HG03575 (cell line): ENCODE measurements at regions not wholly inside any gene's neighbourhood (a gene's known extent, or its start where the extent isn't known, plus 50 kb on each side); places are given as distances from the start of the nearest gene placed in this dataset.
A peak's percentile ranks its signal among the peaks of the same experiment; 100 is the strongest.
"Not testable (repeated sequence)": the region's sequence is repeated elsewhere in the genome, so short reads cannot be mapped to it uniquely, and the experiment has no call there.

ENCODE experiments used
- ATAC-seq: cut with Tn5 transposase; IDR thresholded peaks from one replicate; pipeline ENCODE4 v1.9.1; 2021; ENCODE audit not compliant: unreplicated experiment, insufficient number of reproducible peaks, low FRiP score; ENCODE audit errors: extremely low read depth

- no peak for ATAC-seq
These were observed 173.4 kb upstream of the ATP2B1 start for GRCh38 chr12:89882050-89882449.

- ATAC-seq, result peak; percentile 84
These were observed 172.2 kb upstream of the ATP2B1 start for GRCh38 chr12:89880690-89881350.

GRCh38 chr12:89879766-89880165 is 171.1 kb upstream of the ATP2B1 start:
- ATAC-seq, result no peak

GRCh38 chr12:89878950-89879349 is 170.3 kb upstream of the ATP2B1 start:
- no peak for ATAC-seq

- ATAC-seq, result no peak
These were observed 169.7 kb upstream of the ATP2B1 start for GRCh38 chr12:89878327-89878726.

GRCh38 chr12:89877671-89878070 is 169.0 kb upstream of the ATP2B1 start:
- no peak for ATAC-seq

GRCh38 chr12:89877136-89877535 is 168.5 kb upstream of the ATP2B1 start:
- no peak for ATAC-seq

GRCh38 chr12:89875809-89876208 is 167.2 kb upstream of the ATP2B1 start:
- no peak for ATAC-seq

- ATAC-seq, result no peak
These were observed 166.6 kb upstream of the ATP2B1 start for GRCh38 chr12:89875225-89875624.

GRCh38 chr12:89874146-89874545 is 165.5 kb upstream of the ATP2B1 start:
- ATAC-seq, result no peak

- no peak for ATAC-seq
These were observed 165.1 kb upstream of the ATP2B1 start for GRCh38 chr12:89873745-89874144.

GRCh38 chr12:89872922-89873630 is 164.4 kb upstream of the ATP2B1 start:
- ATAC-seq, result no peak

GRCh38 chr12:89870413-89871184 is 162.0 kb upstream of the ATP2B1 start:
- no peak for ATAC-seq

GRCh38 chr12:89867611-89868010 is 159.0 kb upstream of the ATP2B1 start:
- not testable (repeated sequence) for ATAC-seq

GRCh38 chr12:89864411-89864810 is 155.8 kb upstream of the ATP2B1 start:
- ATAC-seq, result no peak

- no peak for ATAC-seq
These were observed 155.3 kb upstream of the ATP2B1 start for GRCh38 chr12:89863968-89864367.

- ATAC-seq, result peak; percentile 51
These were observed 154.9 kb upstream of the ATP2B1 start for GRCh38 chr12:89863493-89863938.

- ATAC-seq, result peak; percentile 35
These were observed 154.1 kb upstream of the ATP2B1 start for GRCh38 chr12:89862511-89863445.

GRCh38 chr12:89861086-89861485 is 152.4 kb upstream of the ATP2B1 start:
- ATAC-seq, result no peak
